Activated CD4-positive, alpha-beta T cell treated with anti-CD3 and anti-CD28 coated beads, Interleukin-2, amount 10 ng/mL, durations not matched to agents 24 days and 14 days (primary cell): ENCODE measurements at regions not wholly inside any gene's neighbourhood (a gene's known extent, or its start where the extent isn't known, plus 50 kb on each side); places are given as distances from the start of the nearest gene placed in this dataset.
"Not testable (repeated sequence)": the region's sequence is repeated elsewhere in the genome, so short reads cannot be mapped to it uniquely, and the experiment has no call there.

Experiments used
- DNase-seq: peaks from one replicate; pipeline ENCODE4 v3.0.0; 2022
- H3K27ac Mint-ChIP-seq: one replicate; pipeline ENCODE4 v1.8.0; 2022; ENCODE audit warnings: mild to moderate bottlenecking, mixed read lengths
- H3K27me3 Mint-ChIP-seq: one replicate; pipeline ENCODE4 v1.8.0; 2022; ENCODE audit warnings: mixed read lengths
- H3K36me3 Mint-ChIP-seq: one replicate; pipeline ENCODE4 v1.8.0; 2022; ENCODE audit warnings: low read depth, mild to moderate bottlenecking, mixed read lengths
- H3K4me1 Mint-ChIP-seq: one replicate; pipeline ENCODE4 v1.8.0; 2021; ENCODE audit warnings: mixed read lengths
- H3K4me3 Mint-ChIP-seq: one replicate; pipeline ENCODE4 v1.8.0; 2022; ENCODE audit warnings: mild to moderate bottlenecking, moderate library complexity, mixed read lengths
- H3K9me3 Mint-ChIP-seq: one replicate; pipeline ENCODE4 v1.8.0; 2021; ENCODE audit warnings: mixed read lengths
- intact Hi-C: fragments of 100-400 bp; cut with micrococcal nuclease; formaldehyde crosslinking; loops from one replicate; pipeline ENCODE4 v1.15.1; 2023

- H3K36me3 Mint-ChIP-seq, H3K27ac Mint-ChIP-seq, H3K4me3 Mint-ChIP-seq, DNase-seq, H3K4me1 Mint-ChIP-seq, H3K27me3 Mint-ChIP-seq, H3K9me3 Mint-ChIP-seq, intact Hi-C loops: not testable (repeated sequence)
Observed at GRCh38 chrX:124789874-124790273, 443.5 kb downstream of the SH2D1A start.

- intact Hi-C loops: no loop called here
Observed at GRCh38 chrX:124791492-124792095, 445.2 kb downstream of the SH2D1A start.

GRCh38 chrX:124796989-124797388 is 450.6 kb downstream of the SH2D1A start:
- intact Hi-C loops: no loop called here
- no peak for DNase-seq
- no peaks in the 10 kb centered on the region for H3K36me3 Mint-ChIP-seq
- H3K27me3 Mint-ChIP-seq: no peaks in the 10 kb centered on the region
- no peak overlapping the region for H3K27ac Mint-ChIP-seq
- no peaks in the 10 kb centered on the region for H3K4me1 Mint-ChIP-seq
- H3K9me3 Mint-ChIP-seq: no peaks in the 10 kb centered on the region
- H3K4me3 Mint-ChIP-seq: no peak overlapping the region

More at GRCh38 chrX:124791492-124792095, 445.2 kb downstream of the SH2D1A start:
- Mint-ChIP-seq H3K9me3 (no peaks in the 10 kb centered on the region), H3K4me3 (no peak overlapping the region), H3K36me3 (no peaks in the 10 kb centered on the region), H3K27me3 (no peaks in the 10 kb centered on the region), H3K4me1 (no peaks in the 10 kb centered on the region), H3K27ac (no peak overlapping the region)
- DNase-seq: no peak

- no peak for DNase-seq
- no peak overlapping the region for H3K4me3 Mint-ChIP-seq
- no peaks in the 10 kb centered on the region for H3K4me1 Mint-ChIP-seq
- H3K36me3 Mint-ChIP-seq: no peaks in the 10 kb centered on the region
- intact Hi-C loops: no loop called here
- no peak overlapping the region for H3K27ac Mint-ChIP-seq
- no peaks in the 10 kb centered on the region for H3K27me3 Mint-ChIP-seq
- H3K9me3 Mint-ChIP-seq: peaks cover 10% of the 10 kb centered on the region
Observed at GRCh38 chrX:124804962-124805361, 458.6 kb downstream of the SH2D1A start.

- no peak for DNase-seq
- H3K27me3 Mint-ChIP-seq: no peaks in the 10 kb centered on the region
- peaks cover 10% of the 10 kb centered on the region for H3K9me3 Mint-ChIP-seq
- H3K4me1 Mint-ChIP-seq: no peaks in the 10 kb centered on the region
- intact Hi-C loops: no loop called here
- H3K36me3 Mint-ChIP-seq: no peaks in the 10 kb centered on the region
- no peak overlapping the region for H3K27ac Mint-ChIP-seq
- H3K4me3 Mint-ChIP-seq: no peak overlapping the region
Observed at GRCh38 chrX:124805486-124805885, 459.1 kb downstream of the SH2D1A start.

GRCh38 chrX:124814106-124814505 is 467.7 kb downstream of the SH2D1A start:
- Mint-ChIP-seq H3K9me3 (no peaks in the 10 kb centered on the region), H3K36me3 (no peaks in the 10 kb centered on the region), H3K27ac (no peak overlapping the region), H3K4me1 (no peaks in the 10 kb centered on the region), H3K4me3 (no peak overlapping the region), H3K27me3 (no peaks in the 10 kb centered on the region)
- no peak for DNase-seq
- intact Hi-C loops: no loop called here

- no peak for DNase-seq
Observed at GRCh38 chrX:124818033-124818432, 471.7 kb downstream of the SH2D1A start.

GRCh38 chrX:124818764-124819163 is 472.4 kb downstream of the SH2D1A start:
- no peaks in the 10 kb centered on the region for H3K4me1 Mint-ChIP-seq
- no peak overlapping the region for H3K27ac Mint-ChIP-seq
- intact Hi-C loops: no loop called here
- H3K4me3 Mint-ChIP-seq: no peak overlapping the region
- no peak for DNase-seq
- no peaks in the 10 kb centered on the region for H3K27me3 Mint-ChIP-seq
- no peaks in the 10 kb centered on the region for H3K36me3 Mint-ChIP-seq
- no peaks in the 10 kb centered on the region for H3K9me3 Mint-ChIP-seq

More at GRCh38 chrX:124818033-124818432, 471.7 kb downstream of the SH2D1A start:
- intact Hi-C loops: no loop called here
- Mint-ChIP-seq H3K4me3 (no peak overlapping the region), H3K27me3 (no peaks in the 10 kb centered on the region), H3K9me3 (no peaks in the 10 kb centered on the region), H3K4me1 (no peaks in the 10 kb centered on the region), H3K27ac (no peak overlapping the region), H3K36me3 (no peaks in the 10 kb centered on the region)

GRCh38 chrX:124820738-124821137 is 474.4 kb downstream of the SH2D1A start:
- H3K36me3 Mint-ChIP-seq: no peaks in the 10 kb centered on the region
- H3K27ac Mint-ChIP-seq: no peak overlapping the region
- H3K27me3 Mint-ChIP-seq: no peaks in the 10 kb centered on the region
- H3K9me3 Mint-ChIP-seq: no peaks in the 10 kb centered on the region
- intact Hi-C loops: no loop called here
- H3K4me1 Mint-ChIP-seq: no peaks in the 10 kb centered on the region
- no peak overlapping the region for H3K4me3 Mint-ChIP-seq
- no peak for DNase-seq

- intact Hi-C loops: no loop called here
- Mint-ChIP-seq H3K27ac (no peak overlapping the region), H3K27me3 (no peaks in the 10 kb centered on the region), H3K36me3 (no peaks in the 10 kb centered on the region), H3K4me3 (no peak overlapping the region), H3K4me1 (peaks cover 6% of the 10 kb centered on the region), H3K9me3 (no peaks in the 10 kb centered on the region)
- no peak for DNase-seq
Observed at GRCh38 chrX:124827258-124827845, 481.0 kb downstream of the SH2D1A start.

- Mint-ChIP-seq H3K27ac (no peak overlapping the region), H3K36me3 (no peaks in the 10 kb centered on the region), H3K9me3 (no peaks in the 10 kb centered on the region), H3K4me3 (no peak overlapping the region), H3K4me1 (peaks cover 6% of the 10 kb centered on the region), H3K27me3 (no peaks in the 10 kb centered on the region)
- no peak for DNase-seq
- intact Hi-C loops: no loop called here
Observed at GRCh38 chrX:124829930-124830329, 483.6 kb downstream of the SH2D1A start.

- no peaks in the 10 kb centered on the region for H3K36me3 Mint-ChIP-seq
- H3K9me3 Mint-ChIP-seq: no peaks in the 10 kb centered on the region
- H3K4me3 Mint-ChIP-seq: no peak overlapping the region
- H3K4me1 Mint-ChIP-seq: no peaks in the 10 kb centered on the region
- no peak for DNase-seq
- intact Hi-C loops: no loop called here
- no peak overlapping the region for H3K27ac Mint-ChIP-seq
- H3K27me3 Mint-ChIP-seq: no peaks in the 10 kb centered on the region
Observed at GRCh38 chrX:124836786-124837185, 482.9 kb upstream of the TEX13C start.

- H3K27me3 Mint-ChIP-seq: no peaks in the 10 kb centered on the region
- H3K4me1 Mint-ChIP-seq: no peaks in the 10 kb centered on the region
- no peak for DNase-seq
- H3K27ac Mint-ChIP-seq: no peak overlapping the region
- no peaks in the 10 kb centered on the region for H3K36me3 Mint-ChIP-seq
- H3K4me3 Mint-ChIP-seq: no peak overlapping the region
- intact Hi-C loops: no loop called here
- no peaks in the 10 kb centered on the region for H3K9me3 Mint-ChIP-seq
Observed at GRCh38 chrX:124842205-124842604, 477.5 kb upstream of the TEX13C start.

GRCh38 chrX:124860736-124861135 is 458.9 kb upstream of the TEX13C start:
- H3K27ac Mint-ChIP-seq: no peak overlapping the region
- H3K4me3 Mint-ChIP-seq: no peak overlapping the region
- no peaks in the 10 kb centered on the region for H3K9me3 Mint-ChIP-seq
- H3K4me1 Mint-ChIP-seq: no peaks in the 10 kb centered on the region
- no peaks in the 10 kb centered on the region for H3K27me3 Mint-ChIP-seq
- intact Hi-C loops: no loop called here
- no peaks in the 10 kb centered on the region for H3K36me3 Mint-ChIP-seq
- DNase-seq: no peak

- Mint-ChIP-seq H3K27ac (no peak overlapping the region), H3K9me3 (no peaks in the 10 kb centered on the region), H3K4me3 (no peak overlapping the region), H3K27me3 (no peaks in the 10 kb centered on the region), H3K4me1 (no peaks in the 10 kb centered on the region), H3K36me3 (no peaks in the 10 kb centered on the region)
- intact Hi-C loops: no loop called here
- no peak for DNase-seq
Observed at GRCh38 chrX:124862301-124862700, 457.4 kb upstream of the TEX13C start.
